ENCODE measurements at regions not wholly inside any gene's neighbourhood (a gene's known extent, or its start where the extent isn't known, plus 50 kb on each side); places are given as distances from the start of the nearest gene placed in this dataset.

- no peak overlapping the region for H3K27ac ChIP-seq
These were observed 70.3 kb upstream of the GPC1 start for GRCh38 chr2:240364961-240365775.

GRCh38 chr2:240365971-240366471, 69.4 kb upstream of the GPC1 start:
- H3K36me3 ChIP-seq (replicated peaks in 1 of 2) = no peaks in the 10 kb centered on the region
- no peak overlapping the region for H3K4me3 ChIP-seq
- 68 to 82% (median 76%) methylated on average over 2 to 9 of the region's 9 CpGs for WGBS, 4 donors
- no peak for DNase-seq
- peaks cover 0 to 3% (median 0%) of the 10 kb centered on the region in 3 donors for H3K9me3 ChIP-seq (replicated peaks in 1 of 3)
- no peaks in the 10 kb centered on the region for H3K27me3 ChIP-seq
- no peak for TF ChIP-seq CTCF (IDR thresholded peaks at IDR 0.05)
- no peak for TF ChIP-seq POLR2A (IDR thresholded peaks at IDR 0.05)
- no peak overlapping the region for H3K27ac ChIP-seq
- peaks cover 21 to 23% of the 10 kb centered on the region in 2 donors for H3K4me1 ChIP-seq (replicated peaks in 1 of 2)
- intact Hi-C loops (cut with DNase I) = no loop called here

More at GRCh38 chr2:240364961-240365775, 70.3 kb upstream of the GPC1 start:
- Histone ChIP-seq H3K27me3 (no peaks in the 10 kb centered on the region), H3K4me3 (no peak overlapping the region), H3K36me3 (replicated peaks in 1 of 2) (no peaks in the 10 kb centered on the region), H3K4me1 (replicated peaks in 1 of 2) (peaks cover 17 to 19% of the 10 kb centered on the region in 2 donors), H3K9me3 (replicated peaks in 1 of 3) (peaks cover 0 to 11% (median 0%) of the 10 kb centered on the region in 3 donors)
- intact Hi-C loops (cut with DNase I) = no loop called here
- 89 to 95% (median 92%) methylated on average over 15 to 30 of the region's 30 CpGs for WGBS, 4 donors
- no peak for DNase-seq
- no peak for TF ChIP-seq CTCF (IDR thresholded peaks at IDR 0.05)
- no peak for TF ChIP-seq POLR2A (IDR thresholded peaks at IDR 0.05)

- H3K36me3 ChIP-seq (replicated peaks in 1 of 2) = no peaks in the 10 kb centered on the region
- H3K27me3 ChIP-seq = no peaks in the 10 kb centered on the region
- no peaks in the 10 kb centered on the region for H3K9me3 ChIP-seq (replicated peaks in 1 of 3)
- no peak overlapping the region for H3K4me3 ChIP-seq
- TF ChIP-seq POLR2A (IDR thresholded peaks at IDR 0.05) = no peak
- no peak for TF ChIP-seq CTCF (IDR thresholded peaks at IDR 0.05)
- H3K27ac ChIP-seq = no peak overlapping the region
- intact Hi-C loops (cut with DNase I) = no loop called here
- H3K4me1 ChIP-seq (replicated peaks in 1 of 2) = peaks cover 21 to 23% of the 10 kb centered on the region in 2 donors
- 76 to 95% (median 90%) methylated on average over 9 to 19 of the region's 19 CpGs for WGBS, 4 donors
- no peak for DNase-seq
These were observed 68.6 kb upstream of the GPC1 start for GRCh38 chr2:240366901-240367300.

- H3K36me3 ChIP-seq (replicated peaks in 1 of 2) = no peaks in the 10 kb centered on the region
- intact Hi-C loops (cut with DNase I) = no loop called here
- no peak overlapping the region for H3K27ac ChIP-seq
- 89 to 98% (median 94%) methylated on average over 1 to 15 of the region's 15 CpGs for WGBS, 4 donors
- no peaks in the 10 kb centered on the region for H3K9me3 ChIP-seq (replicated peaks in 1 of 3)
- H3K4me3 ChIP-seq = no peak overlapping the region
- no peak for DNase-seq
- no peaks in the 10 kb centered on the region for H3K27me3 ChIP-seq
- H3K4me1 ChIP-seq (replicated peaks in 1 of 2) = peaks cover 21 to 23% of the 10 kb centered on the region in 2 donors
- TF ChIP-seq CTCF (IDR thresholded peaks at IDR 0.05) = no peak
These were observed 67.7 kb upstream of the GPC1 start for GRCh38 chr2:240367721-240368120.
